B cell (primary cell): ENCODE measurements at regions not wholly inside any gene's neighbourhood (a gene's known extent, or its start where the extent isn't known, plus 50 kb on each side); places are given as distances from the start of the nearest gene placed in this dataset.

Experiments used
- ATAC-seq: fragments of 200-7000 bp; cut with Tn5 transposase; one replicate; pipeline ENCODE4 v1.10.0; 2021; ENCODE audit warnings: low read depth, mild to moderate bottlenecking, moderate number of reproducible peaks, moderate library complexity
- CTCF ChIA-PET: fragments of 350-600 bp; sonication (Branson Sonifier 250); formaldehyde crosslinking; loops from one replicate; lab custom pipeline; 2021; ENCODE audit warnings: antibody characterized with exemption, inconsistent platforms; lab: Charles Lee
- POLR2A ChIA-PET: fragments of 350-600 bp; sonication (Branson Sonifier 250); formaldehyde crosslinking; loops from one replicate; lab custom pipeline; 2021; ENCODE audit warnings: antibody characterized with exemption; lab: Charles Lee
- DNase-seq: peaks from one replicate; pipeline ENCODE4 v3.0.0; 2013
- H2AFZ ChIP-seq: 2 replicates; pipeline ENCODE4 v1.6.1; 2012; ENCODE audit warnings: mild to moderate bottlenecking, low read depth, low read length; ENCODE audit not compliant: insufficient read depth, poor library complexity, severe bottlenecking
- H3K27ac ChIP-seq, 2 donors: 1 replicate in 1 of 2; 2 replicates in 1 of 2; pipeline ENCODE4 v1.5.1; 2012 to 2013; ENCODE audit warnings: low read length in 2 of 2, mild to moderate bottlenecking in 2 of 2, moderate library complexity in 1 of 2
- H3K27me3 ChIP-seq, 4 experiments: fragments of 200-600 bp in 1 of 4; sonication (generic) in 1 of 4; replicated peaks in 1 of 4; 1 replicate in 2 of 4; 2 replicates in 2 of 4; pipeline versions ENCODE4 v1.6.1 to v1.7.0; 2013 to 2016; ENCODE audit warnings: low read length in 3 of 4, mild to moderate bottlenecking in 2 of 4, mixed read lengths in 1 of 4, moderate library complexity in 1 of 4; ENCODE audit not compliant: insufficient read depth in 4 of 4, control insufficient read depth in 3 of 4; ENCODE audit errors: control extremely low read depth in 1 of 4
- H3K36me3 ChIP-seq, 2 experiments: replicated peaks in 1 of 2; 1 replicate in 1 of 2; 2 replicates in 1 of 2; pipeline versions ENCODE4 v1.6.1 to v1.7.1; 2013; ENCODE audit warnings: low read length in 1 of 2; ENCODE audit not compliant: insufficient read depth in 2 of 2, control insufficient read depth in 1 of 2; ENCODE audit errors: control extremely low read depth in 1 of 2, extremely low read depth in 1 of 2
- H3K4me1 ChIP-seq, 2 donors: fragments of 200-600 bp in 1 of 2; sonication (generic) in 1 of 2; 1 replicate in 1 of 2; 2 replicates in 1 of 2; pipeline versions ENCODE4 v1.5.1 to v1.6.1; 2013 to 2017; ENCODE audit warnings: low read length in 2 of 2; ENCODE audit not compliant: control insufficient read depth in 2 of 2, insufficient read depth in 2 of 2
- H3K4me2 ChIP-seq: replicated peaks from 2 replicates; pipeline ENCODE3; 2012; ENCODE audit warnings: mild to moderate bottlenecking, low read depth, low read length; ENCODE audit not compliant: poor library complexity, severe bottlenecking
- H3K4me3 ChIP-seq, 5 experiments: fragments of 200-600 bp in 1 of 5; sonication (generic) in 1 of 5; 1 replicate in 3 of 5; 2 replicates in 2 of 5; pipeline versions ENCODE4 v1.5.1 to v1.7.0; 2011 to 2016; ENCODE audit warnings: low read length in 4 of 5, mild to moderate bottlenecking in 4 of 5, low read depth in 2 of 5, control low read depth in 1 of 5, moderate library complexity in 1 of 5; ENCODE audit not compliant: insufficient read depth in 1 of 5; ENCODE audit errors: control extremely low read depth in 1 of 5, extremely low read depth in 1 of 5
- H3K79me2 ChIP-seq: fragments of 200-600 bp; sonication (generic); one replicate; pipeline ENCODE4 v1.6.0; 2016; ENCODE audit warnings: low read length; ENCODE audit not compliant: control insufficient read depth, insufficient read depth
- H3K9ac ChIP-seq: fragments of 200-600 bp; sonication (generic); 2 replicates; pipeline ENCODE4 v1.6.1; 2017; ENCODE audit warnings: mild to moderate bottlenecking, low read length, moderate library complexity
- H3K9me3 ChIP-seq, 3 donors: one replicate each; pipeline versions ENCODE4 v1.6.1 to v1.7.1; 2013; ENCODE audit warnings: low read length in 2 of 3; ENCODE audit not compliant: control insufficient read depth in 2 of 3, insufficient read depth in 1 of 3; ENCODE audit errors: control extremely low read depth in 1 of 3
- H4K20me1 ChIP-seq: 2 replicates; pipeline ENCODE4 v1.6.0; 2012; ENCODE audit warnings: mild to moderate bottlenecking, low read length; ENCODE audit not compliant: insufficient read depth, control insufficient read depth, poor library complexity, severe bottlenecking
- H3K27ac Mint-ChIP-seq: one replicate; pipeline ENCODE4 v1.8.0; 2021; ENCODE audit warnings: mixed read lengths
- H3K27me3 Mint-ChIP-seq: one replicate; pipeline ENCODE4 v1.8.0; 2021; ENCODE audit warnings: mixed read lengths
- H3K4me1 Mint-ChIP-seq: one replicate; pipeline ENCODE4 v1.8.0; 2021; ENCODE audit warnings: mixed read lengths
- H3K4me3 Mint-ChIP-seq: one replicate; pipeline ENCODE4 v1.8.0; 2021; ENCODE audit warnings: mixed read lengths
- H3K9me3 Mint-ChIP-seq: one replicate; pipeline ENCODE4 v1.8.0; 2022; ENCODE audit warnings: mixed read lengths; ENCODE audit not compliant: insufficient read depth
- CTCF ChIP-seq: fragments of 200-600 bp; IDR thresholded peaks from one replicate; pipeline ENCODE4 v1.8.0; 2022; ENCODE audit warnings: antibody characterized with exemption, mild to moderate bottlenecking
- EZH2 ChIP-seq: IDR thresholded peaks from 2 replicates; pipeline ENCODE4 v1.6.1; 2012; ENCODE audit warnings: borderline replicate concordance, low read depth, mild to moderate bottlenecking, moderate library complexity, low read length; ENCODE audit not compliant: insufficient read depth, poor library complexity, severe bottlenecking
- WGBS: methylation state at CpG from one replicate; pipeline ENCODE4 v1.1.5; 2013; ENCODE audit warnings: missing lambda C conversion rate; ENCODE audit not compliant: insufficient coverage; 5-methylcytosine and 5-hydroxymethylcytosine counted together
- intact Hi-C: fragments of 100-400 bp; cut with micrococcal nuclease; formaldehyde crosslinking; loops from one replicate; pipeline ENCODE4 v1.10.0; 2022

GRCh38 chr14:25896777-25897176, 701.1 kb downstream of the NOVA1 start:
- H3K4me3 Mint-ChIP-seq: no peak overlapping the region
- Histone ChIP-seq H3K9ac (no peak overlapping the region), H3K27me3 (no peaks in the 10 kb centered on the region), H3K4me2 (no peak overlapping the region), H3K9me3 (no peaks in the 10 kb centered on the region), H2AFZ (no peak overlapping the region), H3K79me2 (no peaks in the 10 kb centered on the region), H3K27ac (no peak overlapping the region), H3K4me1 (no peaks in the 10 kb centered on the region), H3K4me3 (no peak overlapping the region), H4K20me1 (no peaks in the 10 kb centered on the region), H3K36me3 (no peaks in the 10 kb centered on the region)
- ATAC-seq (no peak), DNase-seq (no peak)
- no peak overlapping the region for H3K27ac Mint-ChIP-seq
- H3K27me3 Mint-ChIP-seq: no peaks in the 10 kb centered on the region
- WGBS: no CpG with 5 or more reads among the region's 1 CpG
- intact Hi-C loops: no loop called here
- H3K9me3 Mint-ChIP-seq: peaks cover 4% of the 10 kb centered on the region
- CTCF ChIA-PET: no interaction called here
- TF ChIP-seq CTCF (no peak), EZH2 (no peak)
- POLR2A ChIA-PET: no interaction called here
- H3K4me1 Mint-ChIP-seq: no peaks in the 10 kb centered on the region

GRCh38 chr14:25895740-25896139, 702.1 kb downstream of the NOVA1 start:
- CTCF ChIA-PET: no interaction called here

More at GRCh38 chr14:25895740-25896139, 702.1 kb downstream of the NOVA1 start:
- Histone ChIP-seq H4K20me1 (no peaks in the 10 kb centered on the region), H3K27me3 (no peaks in the 10 kb centered on the region), H3K4me2 (no peak overlapping the region), H3K9ac (no peak overlapping the region), H3K27ac (no peak overlapping the region), H3K4me1 (no peaks in the 10 kb centered on the region), H3K36me3 (no peaks in the 10 kb centered on the region), H2AFZ (no peak overlapping the region), H3K79me2 (no peaks in the 10 kb centered on the region), H3K9me3 (no peaks in the 10 kb centered on the region), H3K4me3 (no peak overlapping the region)
- H3K4me1 Mint-ChIP-seq: no peaks in the 10 kb centered on the region
- DNase-seq (no peak), ATAC-seq (no peak)
- intact Hi-C loops: no loop called here
- TF ChIP-seq EZH2 (no peak), CTCF (no peak)
- H3K4me3 Mint-ChIP-seq: no peak overlapping the region
- peaks cover 4% of the 10 kb centered on the region for H3K9me3 Mint-ChIP-seq
- H3K27ac Mint-ChIP-seq: no peak overlapping the region
- POLR2A ChIA-PET: no interaction called here
- no peaks in the 10 kb centered on the region for H3K27me3 Mint-ChIP-seq
- no CpG with 5 or more reads among the region's 3 CpGs for WGBS
